T-helper 2 cell treated with Interferon-gamma antibody and Interleukin-4, amounts not matched to agents 100 ng/mL and 5 ng/mL, for 36 hours (primary cell): ENCODE measurements at regions not wholly inside any gene's neighbourhood (a gene's known extent, or its start where the extent isn't known, plus 50 kb on each side); places are given as distances from the start of the nearest gene placed in this dataset.

Experiments
- intact Hi-C: fragments of 100-400 bp; cut with micrococcal nuclease; formaldehyde crosslinking; loops from one replicate; pipeline ENCODE4 v1.15.1; 2023

DNA sequence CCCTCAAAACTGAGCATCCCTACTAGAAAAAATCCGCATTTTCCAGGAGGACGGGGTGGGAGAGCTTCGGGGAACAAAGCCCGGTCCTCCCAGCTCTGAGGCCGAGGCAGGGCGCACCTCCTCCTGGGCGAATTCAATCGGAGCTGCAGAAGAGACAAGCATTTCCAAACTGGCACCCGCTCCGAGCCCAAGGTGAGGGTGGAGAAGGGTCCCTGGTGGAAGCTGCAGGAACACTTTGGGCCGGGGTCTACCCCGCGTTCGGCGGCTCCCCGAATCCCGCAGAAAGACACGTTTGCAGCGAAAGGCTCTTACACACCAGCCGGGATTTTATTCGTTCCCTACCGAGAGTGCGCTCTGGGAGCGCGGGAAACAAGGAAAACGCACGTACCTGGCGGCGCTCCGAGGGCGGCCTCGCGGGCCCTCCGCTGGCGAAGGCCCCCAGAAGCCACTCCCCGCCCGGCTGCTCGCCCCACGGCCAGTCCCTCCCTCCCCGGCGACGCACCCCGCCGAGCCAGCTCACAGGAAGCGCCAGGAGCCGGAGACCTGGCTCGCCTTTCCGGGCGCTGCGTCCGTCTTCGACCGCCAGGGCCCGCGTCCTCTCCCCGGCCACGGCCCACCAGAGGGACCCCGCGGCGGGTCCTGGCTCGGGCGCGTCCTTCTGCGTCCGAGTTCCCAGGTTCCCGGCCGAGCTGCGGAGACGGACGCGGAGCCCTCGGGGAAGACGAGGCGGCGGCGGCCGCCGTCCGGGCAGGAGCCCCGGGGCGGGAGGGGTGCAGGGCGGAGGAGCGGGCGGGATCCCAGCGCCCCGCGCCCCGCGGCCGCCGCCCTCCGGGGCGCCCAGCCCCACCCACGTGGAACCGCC lies 49.8 kb upstream of the BAHCC1 start:
- intact Hi-C loops, result loop anchor here (1.0 to 2.0 kb wide), 3 partner anchors 42 to 167 kb away; partner anchors contain the start of genes ACTG1 and BAHCC1
